ENCODE measurements at regions not wholly inside any gene's neighbourhood (a gene's known extent, or its start where the extent isn't known, plus 50 kb on each side); places are given as distances from the start of the nearest gene placed in this dataset.

DNA sequence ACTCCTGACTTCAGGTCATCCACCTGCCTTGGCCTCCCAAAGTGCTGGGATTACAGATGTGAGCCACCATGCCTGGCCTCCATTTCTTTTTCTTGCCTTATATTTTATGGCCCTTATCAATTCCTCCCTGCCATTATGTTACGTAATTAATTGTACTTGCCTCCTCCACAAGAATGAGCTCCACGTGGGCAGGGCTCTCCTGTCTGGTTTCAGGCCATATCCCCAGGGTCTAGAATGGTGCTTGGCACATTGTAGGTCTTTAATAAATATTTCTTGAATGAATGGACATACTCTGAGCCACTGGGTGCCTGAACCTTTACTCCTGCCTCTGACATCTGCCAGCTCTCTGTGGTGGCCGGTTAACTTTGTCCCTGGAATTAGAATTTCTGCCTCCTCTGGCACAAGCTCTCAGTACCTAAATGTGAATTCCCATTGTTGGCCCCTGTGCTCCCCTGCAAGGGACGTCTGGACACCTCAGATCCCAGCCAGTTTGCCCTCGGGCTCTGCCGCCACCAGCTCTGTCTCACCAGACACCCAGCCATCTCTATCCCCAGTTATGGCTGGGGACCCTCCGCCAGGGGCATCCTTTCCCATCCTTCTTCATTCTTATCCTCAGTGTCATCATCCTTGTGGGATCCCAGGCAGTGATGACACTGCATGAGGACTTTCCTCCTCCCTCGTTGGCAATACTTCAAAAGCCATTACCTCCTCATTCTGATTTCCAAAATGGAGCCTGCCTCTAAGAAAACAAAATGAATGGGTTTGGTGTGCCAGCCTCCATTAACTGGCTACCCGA, 165.6 kb upstream of the SMAD3 start:
- DNase-seq (ENCODE audit: extremely low read depth, low read depth) = no peak
- TF ChIP-seq CTCF (IDR thresholded peaks at IDR 0.05; ENCODE audit: low read depth, low read length) = no peak

DNA sequence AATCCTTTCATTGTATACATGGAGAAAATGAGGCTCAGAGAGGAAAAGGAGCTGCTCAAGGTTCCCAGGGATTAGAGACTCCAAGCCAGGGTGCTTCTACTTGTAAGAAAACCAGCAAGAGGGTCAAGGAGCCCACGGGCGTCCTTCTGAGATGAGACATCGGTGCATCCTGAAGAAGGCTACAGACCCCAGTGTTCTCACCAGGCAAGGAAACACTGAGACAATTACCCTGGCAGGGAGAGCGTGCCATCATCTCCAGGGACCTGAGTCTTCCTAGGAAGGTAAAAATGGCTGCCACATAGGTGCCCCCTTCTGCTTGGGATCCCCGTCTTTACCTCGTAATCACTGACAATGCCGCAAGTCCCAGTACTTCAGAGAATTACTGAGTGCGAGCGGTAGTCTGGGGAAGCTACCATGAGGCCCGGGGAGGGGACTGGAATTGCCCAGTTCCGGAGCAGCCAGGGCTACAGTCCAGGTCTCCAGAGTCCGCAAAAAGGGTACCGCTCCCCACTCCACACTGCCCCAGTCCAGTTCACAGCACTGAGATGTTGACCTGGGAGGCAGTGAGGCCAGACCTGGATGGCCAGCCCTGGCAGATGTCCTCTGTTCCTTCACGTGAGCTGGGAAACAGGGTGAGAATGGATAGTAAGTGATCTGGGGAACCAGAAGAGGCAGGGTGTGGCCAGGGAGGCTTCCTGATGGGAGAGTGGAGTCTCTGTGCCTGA, 164.7 kb upstream of the SMAD3 start:
- no peak for DNase-seq (ENCODE audit: extremely low read depth, low read depth)
- TF ChIP-seq CTCF (IDR thresholded peaks at IDR 0.05; ENCODE audit: low read depth, low read length) = no peak

GRCh38 chr15:66901336-66902100, 163.9 kb upstream of the SMAD3 start:
- TF ChIP-seq CTCF (IDR thresholded peaks at IDR 0.05; ENCODE audit: low read depth, low read length) = no peak
- no peak for DNase-seq (ENCODE audit: extremely low read depth, low read depth)

- no peak for TF ChIP-seq CTCF (IDR thresholded peaks at IDR 0.05; ENCODE audit: low read depth, low read length)
- no peak for DNase-seq (ENCODE audit: extremely low read depth, low read depth)
Measured at GRCh38 chr15:66905185-66905584, 160.2 kb upstream of the SMAD3 start.

- DNase-seq (ENCODE audit: extremely low read depth, low read depth) = no peak
- TF ChIP-seq CTCF (IDR thresholded peaks at IDR 0.05; ENCODE audit: low read depth, low read length) = no peak; the same call in 1 of the 2 replicates
Measured at GRCh38 chr15:66905954-66906353, 159.4 kb upstream of the SMAD3 start.

DNA sequence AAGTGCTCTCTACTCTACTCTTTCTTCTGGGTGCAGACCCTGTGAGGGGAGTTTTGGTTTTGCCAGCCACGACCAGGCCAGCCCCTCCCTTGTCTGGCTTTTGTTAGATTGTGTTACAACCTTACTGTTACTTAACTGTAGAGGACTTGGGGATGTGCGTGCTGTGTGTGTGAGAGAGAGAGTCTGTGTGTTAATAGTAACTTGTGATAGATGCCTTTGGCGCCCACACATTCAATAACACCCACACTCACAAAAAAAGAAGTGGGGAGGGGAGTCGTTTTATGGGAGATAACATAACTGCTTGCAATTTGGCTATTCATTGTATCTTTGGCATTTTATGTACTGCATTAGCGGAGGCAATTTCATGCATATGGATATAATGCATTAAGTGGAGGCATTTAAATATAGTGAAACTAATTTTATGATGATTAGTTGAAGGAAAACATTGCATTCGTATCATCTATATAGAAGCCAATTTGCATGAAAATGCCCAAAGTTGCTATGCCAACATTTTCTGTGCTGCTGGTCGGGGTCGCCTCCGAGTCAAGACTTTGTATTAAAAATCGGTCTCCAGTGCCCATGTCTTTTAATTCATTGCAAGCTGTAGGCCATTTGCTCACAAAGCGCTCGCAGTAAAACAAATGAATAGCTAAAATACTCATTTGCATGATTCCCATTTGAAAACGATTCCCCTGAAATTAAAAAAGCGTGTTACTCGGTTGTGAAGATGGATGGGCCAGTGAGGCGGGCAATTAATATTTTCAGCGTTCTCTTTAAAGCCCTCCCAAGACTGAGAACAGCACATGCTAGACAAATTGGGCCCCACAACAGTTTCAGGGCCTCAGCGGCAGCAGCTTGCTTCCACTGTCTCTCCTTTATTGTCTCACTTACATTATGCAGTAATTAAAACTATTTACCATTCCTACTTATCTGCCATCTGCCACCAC, 158.5 kb upstream of the SMAD3 start:
- no peak for TF ChIP-seq CTCF (IDR thresholded peaks at IDR 0.05; ENCODE audit: low read depth, low read length)
- no peak for DNase-seq (ENCODE audit: extremely low read depth, low read depth)

Data from AG09319 (cell line).